Neural progenitor cell (in vitro differentiated cells): ENCODE measurements at regions not wholly inside any gene's neighbourhood (a gene's known extent, or its start where the extent isn't known, plus 50 kb on each side); places are given as distances from the start of the nearest gene placed in this dataset.

Source experiments
- EZH2 ChIP-seq: fragments of 200-600 bp; sonication (generic); IDR thresholded peaks from 2 replicates; pipeline ENCODE4 v1.6.1; 2017; ENCODE audit warnings: antibody characterized with exemption, mild to moderate bottlenecking, moderate library complexity
- EZH2phosphoT487 ChIP-seq: fragments of 200-600 bp; sonication (generic); IDR thresholded peaks from 2 replicates; pipeline ENCODE4 v1.6.1; 2017; ENCODE audit warnings: antibody characterized with exemption
- TF ChIP-seq, protein P1 (sequence below): fragments of 200-600 bp; sonication (generic); IDR thresholded peaks from 2 replicates; pipeline ENCODE4 v1.5.1; 2017; ENCODE audit warnings: antibody characterized with exemption, mild to moderate bottlenecking

- TF ChIP-seq EZH2 (no peak), EZH2phosphoT487 (no peak)
- TF ChIP-seq, protein P1, sequence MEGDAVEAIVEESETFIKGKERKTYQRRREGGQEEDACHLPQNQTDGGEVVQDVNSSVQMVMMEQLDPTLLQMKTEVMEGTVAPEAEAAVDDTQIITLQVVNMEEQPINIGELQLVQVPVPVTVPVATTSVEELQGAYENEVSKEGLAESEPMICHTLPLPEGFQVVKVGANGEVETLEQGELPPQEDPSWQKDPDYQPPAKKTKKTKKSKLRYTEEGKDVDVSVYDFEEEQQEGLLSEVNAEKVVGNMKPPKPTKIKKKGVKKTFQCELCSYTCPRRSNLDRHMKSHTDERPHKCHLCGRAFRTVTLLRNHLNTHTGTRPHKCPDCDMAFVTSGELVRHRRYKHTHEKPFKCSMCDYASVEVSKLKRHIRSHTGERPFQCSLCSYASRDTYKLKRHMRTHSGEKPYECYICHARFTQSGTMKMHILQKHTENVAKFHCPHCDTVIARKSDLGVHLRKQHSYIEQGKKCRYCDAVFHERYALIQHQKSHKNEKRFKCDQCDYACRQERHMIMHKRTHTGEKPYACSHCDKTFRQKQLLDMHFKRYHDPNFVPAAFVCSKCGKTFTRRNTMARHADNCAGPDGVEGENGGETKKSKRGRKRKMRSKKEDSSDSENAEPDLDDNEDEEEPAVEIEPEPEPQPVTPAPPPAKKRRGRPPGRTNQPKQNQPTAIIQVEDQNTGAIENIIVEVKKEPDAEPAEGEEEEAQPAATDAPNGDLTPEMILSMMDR: no peak
These were observed 593.4 kb downstream of the QKI start for GRCh38 chr6:164007881-164008280.
